ENCODE measurements at regions not wholly inside any gene's neighbourhood (a gene's known extent, or its start where the extent isn't known, plus 50 kb on each side); places are given as distances from the start of the nearest gene placed in this dataset.

DNA sequence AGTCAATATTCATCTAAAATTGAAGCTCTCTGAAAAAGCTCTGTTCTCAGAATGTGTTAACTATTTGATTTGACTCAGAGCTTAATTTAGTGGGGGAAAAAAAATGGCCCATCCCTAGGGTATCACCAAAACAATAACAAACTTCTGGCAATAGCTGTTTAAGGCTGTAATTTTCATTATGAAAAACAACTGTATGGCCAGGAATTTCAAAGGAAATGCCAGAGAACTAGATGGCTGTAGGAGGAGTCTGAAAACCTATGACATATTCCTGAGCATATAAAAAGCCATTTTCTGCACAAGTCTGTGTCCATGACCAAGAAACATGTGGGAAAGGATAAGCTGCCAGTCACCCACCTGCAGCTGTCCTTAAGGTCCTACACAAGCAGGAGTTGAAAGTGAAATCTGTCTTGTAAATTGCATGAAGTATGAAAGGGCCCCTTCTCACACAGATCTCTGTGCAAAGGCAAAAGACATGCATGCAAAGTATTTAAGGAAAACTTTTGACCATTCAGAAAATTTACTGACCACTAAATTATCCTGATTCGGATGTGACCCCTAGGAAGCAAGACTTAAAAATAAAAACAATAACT, 299.1 kb downstream of the BTG1 start:
- WGBS (ENCODE audit: insufficient coverage): no CpG with 5 or more reads among the region's 1 CpG
- Histone ChIP-seq H3K27me3 (replicated peaks in 1 of 4; ENCODE audit: control extremely low read depth in 1 of 4, control insufficient read depth in 3 of 4, insufficient read depth in 4 of 4, low read length in 3 of 4) (no peaks in the 10 kb centered on the region), H3K79me2 (ENCODE audit: control insufficient read depth, insufficient read depth, low read length) (no peaks in the 10 kb centered on the region), H3K9me3 (ENCODE audit: control extremely low read depth in 1 of 3, control insufficient read depth in 2 of 3, insufficient read depth in 1 of 3, low read length in 2 of 3) (peaks cover 0 to 7% (median 0%) of the 10 kb centered on the region in 3 donors), H3K9ac (ENCODE audit: low read length) (no peak overlapping the region), H3K4me2 (replicated peaks; ENCODE audit: low read depth, low read length, poor library complexity, severe bottlenecking) (no peak overlapping the region), H3K36me3 (replicated peaks in 1 of 2; ENCODE audit: control extremely low read depth in 1 of 2, control insufficient read depth in 1 of 2, extremely low read depth in 1 of 2, insufficient read depth in 2 of 2, low read length in 1 of 2) (no peaks in the 10 kb centered on the region), H2AFZ (ENCODE audit: insufficient read depth, low read depth, low read length, poor library complexity, severe bottlenecking) (no peak overlapping the region), H4K20me1 (ENCODE audit: control insufficient read depth, insufficient read depth, low read length, poor library complexity, severe bottlenecking) (no peaks in the 10 kb centered on the region), H3K4me3 (ENCODE audit: control extremely low read depth in 1 of 5, extremely low read depth in 1 of 5, insufficient read depth in 1 of 5, low read depth in 2 of 5, low read length in 4 of 5) (no peak overlapping the region), H3K4me1 (ENCODE audit: control insufficient read depth in 2 of 2, insufficient read depth in 2 of 2, low read length in 2 of 2) (no peaks in the 10 kb centered on the region), H3K27ac (ENCODE audit: low read length in 2 of 2) (no peak overlapping the region)
- DNase-seq (no peak), ATAC-seq (ENCODE audit: low read depth) (no peak)
- CTCF ChIA-PET: interaction anchor here (1.2 kb wide), 1 partner anchor 35 kb away, joined by 4 read pairs; no protein-coding TSS in a partner anchor
- peaks cover 9% of the 10 kb centered on the region for H3K27me3 Mint-ChIP-seq
- H3K4me3 Mint-ChIP-seq: no peak overlapping the region
- peaks cover 2% of the 10 kb centered on the region for H3K4me1 Mint-ChIP-seq
- TF ChIP-seq EZH2 (IDR thresholded peaks at IDR 0.05; ENCODE audit: borderline replicate concordance, insufficient read depth, low read depth, low read length, poor library complexity, severe bottlenecking): no peak
- no peak for TF ChIP-seq CTCF (IDR thresholded peaks at IDR 0.05)
- no peaks in the 10 kb centered on the region for H3K9me3 Mint-ChIP-seq (ENCODE audit: insufficient read depth)
- H3K27ac Mint-ChIP-seq: no peak overlapping the region
- intact Hi-C loops (cut with micrococcal nuclease): no loop called here
- POLR2A ChIA-PET: no interaction called here

DNA sequence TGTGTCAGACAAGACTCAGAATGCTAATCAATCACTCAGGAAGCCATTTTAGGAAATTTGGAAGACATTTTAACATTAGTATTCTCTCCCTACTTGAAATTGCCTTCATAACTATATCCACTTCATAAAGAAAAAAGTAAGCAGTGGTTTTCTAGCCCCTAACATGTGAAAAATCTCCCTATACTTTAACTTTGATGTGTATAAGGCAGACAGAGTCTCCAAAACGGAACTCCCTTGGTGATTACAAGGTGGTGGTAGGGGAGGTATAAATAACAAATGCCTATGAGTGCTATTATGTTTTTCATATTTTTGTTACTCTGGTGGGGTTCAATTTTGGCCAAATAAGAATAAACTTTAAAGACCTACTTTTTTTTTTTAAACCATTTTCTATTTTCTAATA, 300.3 kb downstream of the BTG1 start:
- POLR2A ChIA-PET: no interaction called here
- H3K27me3 ChIP-seq (replicated peaks in 1 of 4; ENCODE audit: control extremely low read depth in 1 of 4, control insufficient read depth in 3 of 4, insufficient read depth in 4 of 4, low read length in 3 of 4): no peaks in the 10 kb centered on the region

More for the DNA sequence above, 300.3 kb downstream of the BTG1 start:
- DNase-seq (no peak), ATAC-seq (ENCODE audit: low read depth) (no peak)
- Histone ChIP-seq H3K4me3 (ENCODE audit: control extremely low read depth in 1 of 5, extremely low read depth in 1 of 5, insufficient read depth in 1 of 5, low read depth in 2 of 5, low read length in 4 of 5) (no peak overlapping the region), H3K4me2 (replicated peaks; ENCODE audit: low read depth, low read length, poor library complexity, severe bottlenecking) (no peak overlapping the region), H3K9ac (ENCODE audit: low read length) (no peak overlapping the region), H3K9me3 (ENCODE audit: control extremely low read depth in 1 of 3, control insufficient read depth in 2 of 3, insufficient read depth in 1 of 3, low read length in 2 of 3) (peaks cover 0 to 7% (median 0%) of the 10 kb centered on the region in 3 donors), H2AFZ (ENCODE audit: insufficient read depth, low read depth, low read length, poor library complexity, severe bottlenecking) (peak overlapping the region; percentile 41), H3K27ac (ENCODE audit: low read length in 2 of 2) (no peak overlapping the region), H3K36me3 (replicated peaks in 1 of 2; ENCODE audit: control extremely low read depth in 1 of 2, control insufficient read depth in 1 of 2, extremely low read depth in 1 of 2, insufficient read depth in 2 of 2, low read length in 1 of 2) (no peaks in the 10 kb centered on the region), H3K79me2 (ENCODE audit: control insufficient read depth, insufficient read depth, low read length) (no peaks in the 10 kb centered on the region), H3K4me1 (ENCODE audit: control insufficient read depth in 2 of 2, insufficient read depth in 2 of 2, low read length in 2 of 2) (no peaks in the 10 kb centered on the region), H4K20me1 (ENCODE audit: control insufficient read depth, insufficient read depth, low read length, poor library complexity, severe bottlenecking) (no peaks in the 10 kb centered on the region)
- peaks cover 14% of the 10 kb centered on the region for H3K27me3 Mint-ChIP-seq
- H3K4me1 Mint-ChIP-seq: peaks cover 2% of the 10 kb centered on the region
- no peak overlapping the region for H3K27ac Mint-ChIP-seq
- CTCF ChIA-PET: no interaction called here
- H3K9me3 Mint-ChIP-seq (ENCODE audit: insufficient read depth): no peaks in the 10 kb centered on the region
- intact Hi-C loops (cut with micrococcal nuclease): no loop called here
- H3K4me3 Mint-ChIP-seq: no peak overlapping the region
- no peak for TF ChIP-seq CTCF (IDR thresholded peaks at IDR 0.05)
- no peak for TF ChIP-seq EZH2 (IDR thresholded peaks at IDR 0.05; ENCODE audit: borderline replicate concordance, insufficient read depth, low read depth, low read length, poor library complexity, severe bottlenecking)
- WGBS (ENCODE audit: insufficient coverage): no CpG with 5 or more reads among the region's 1 CpG
